ENCODE measurements at regions not wholly inside any gene's neighbourhood (a gene's known extent, or its start where the extent isn't known, plus 50 kb on each side); places are given as distances from the start of the nearest gene placed in this dataset.

GRCh38 chr7:142482891-142483658, 225.2 kb upstream of the PRSS58 start:
- H3K4me3 ChIP-seq (ENCODE audit: insufficient read depth, low read depth, low read length) = no peak overlapping the region
- POLR2A ChIA-PET (ENCODE audit: unreplicated experiment) = no interaction called here
- peak overlapping the region; percentile 21; the same call in 1 of the 3 replicates for H2BK15ac ChIP-seq (ENCODE audit: low read depth, low read length)
- peak overlapping the region; percentile 75 for H3K14ac ChIP-seq (replicated peaks; ENCODE audit: low read depth, low read length)
- no peaks in the 10 kb centered on the region for H3K9me3 ChIP-seq (ENCODE audit: control insufficient read depth, insufficient read depth, low read length)
- dilution Hi-C loops (cut with HindIII; ENCODE audit: low sequenced_read_pairs, unreplicated experiment) = no loop called here
- in situ Hi-C loops (cut with MboI; ENCODE audit: low sequenced_read_pairs) = no loop called here
- peaks cover 4% of the 10 kb centered on the region; the same call in 1 of the 2 replicates for H3K9me1 ChIP-seq (ENCODE audit: insufficient read depth, low read length)
- peaks cover 2% of the 10 kb centered on the region for H3K4me1 ChIP-seq (ENCODE audit: control insufficient read depth, insufficient read depth, low read length)
- peak overlapping the region; percentile 69; the same call in 1 of the 2 replicates for H4K91ac ChIP-seq (ENCODE audit: insufficient read depth, low read depth, low read length)
- CTCF ChIA-PET = interaction anchor here (0.7 to 2.0 kb wide), 12 partner anchors 9 to 121 kb away, joined by 3 to 10 read pairs (median 4); no protein-coding TSS in a partner anchor
- BruUV-seq (replicated peaks) = no TSS peak
- H3K79me1 ChIP-seq (ENCODE audit: low read depth in 1 of 2, low read length in 2 of 2) = no peaks in the 10 kb centered on the region
- H2BK120ac ChIP-seq (ENCODE audit: low read depth, low read length) = peak overlapping the region; percentile 82
- H3K4me2 ChIP-seq (ENCODE audit: low read depth, low read length) = no peak overlapping the region
- peak overlapping the region; percentile 85 for H3K4ac ChIP-seq (ENCODE audit: low read depth, low read length)
- H3K36me3 ChIP-seq (ENCODE audit: control insufficient read depth, insufficient read depth, low read length) = no peaks in the 10 kb centered on the region
- intact Hi-C loops (cut with micrococcal nuclease) = loop anchor here (1.0 to 5.0 kb wide), 4 partner anchors 24 to 125 kb away; no protein-coding TSS in a partner anchor
- no peaks in the 10 kb centered on the region for H4K20me1 ChIP-seq (ENCODE audit: insufficient read depth, low read length)
- no peak overlapping the region for H3K23ac ChIP-seq (ENCODE audit: low read depth, low read length)
- peak overlapping the region; percentile 69 for H2AFZ ChIP-seq (replicated peaks; ENCODE audit: low read length, poor library complexity)
- no peaks in the 10 kb centered on the region for H3K27me3 ChIP-seq (ENCODE audit: control insufficient read depth, insufficient read depth, low read length)
- peak overlapping the region in 1 of 2 experiments; percentile 85; a peak in 3 of 4 replicates for H4K8ac ChIP-seq (ENCODE audit: low read depth in 2 of 2, low read length in 2 of 2)
- peak overlapping the region; percentile 95 for H2BK20ac ChIP-seq (ENCODE audit: low read depth, low read length)
- H2AK9ac ChIP-seq (replicated peaks; ENCODE audit: low read depth, low read length, poor library complexity) = no peak overlapping the region
- peak; percentile 66 for DNase-seq
- H2AK5ac ChIP-seq (ENCODE audit: low read depth, low read length) = no peak overlapping the region
- no peak for TF ChIP-seq MAZ (IDR thresholded peaks at IDR 0.05; ENCODE audit: borderline replicate concordance, low read depth, low read length)
- TF ChIP-seq ELK1 (IDR thresholded peaks at IDR 0.05; ENCODE audit: borderline replicate concordance, low read depth, low read length) = no peak
- peak; percentile 83 for TF ChIP-seq CTCF (conservative IDR thresholded peaks at IDR 0.05; ENCODE audit: low read depth, low read length)
- TF ChIP-seq SMC3 (IDR thresholded peaks at IDR 0.05; ENCODE audit: low read depth, low read length) = peak; percentile 68
- peak; percentile 77 for TF ChIP-seq CEBPB (IDR thresholded peaks at IDR 0.05; ENCODE audit: low read depth, low read length)
- TF ChIP-seq CHD1 (IDR thresholded peaks at IDR 0.05; ENCODE audit: low read depth, low read length) = no peak
- TF ChIP-seq USF2 (IDR thresholded peaks at IDR 0.05; ENCODE audit: low read depth, low read length) = no peak
- peak; percentile 53 for TF ChIP-seq RAD21 (IDR thresholded peaks at IDR 0.05; ENCODE audit: low read length)
- H4K5ac ChIP-seq (ENCODE audit: low read depth, low read length) = peak overlapping the region; percentile 50; the same call in 1 of the 2 replicates
- H3K56ac ChIP-seq (ENCODE audit: extremely low read depth, insufficient read depth, low read length) = peak overlapping the region; percentile 5; the same call in 1 of the 2 replicates
- H2BK5ac ChIP-seq (ENCODE audit: low read depth, low read length, poor library complexity, severe bottlenecking) = no peak overlapping the region
- ATAC-seq (ENCODE audit: low read depth) = peak; percentile 86
- WGBS, 2 experiments (ENCODE audit: extremely low coverage in 2 of 2, insufficient read length in 1 of 2) = no CpG with 5 or more reads among the region's 9 CpGs
- H3K18ac ChIP-seq (ENCODE audit: low read depth, low read length) = 0 out of 2 replicates have a peak overlapping the region, but pooled peaks have one; percentile 8
- H3K9ac ChIP-seq (ENCODE audit: low read depth, low read length) = no peak overlapping the region
- H3K27ac ChIP-seq (ENCODE audit: insufficient read depth, low read length) = no peak overlapping the region
